Keratinocyte (primary cell): ENCODE measurements at regions not wholly inside any gene's neighbourhood (a gene's known extent, or its start where the extent isn't known, plus 50 kb on each side); places are given as distances from the start of the nearest gene placed in this dataset.

Experiments
- CTCF ChIP-seq, 3 experiments: IDR thresholded peaks in 1 of 3; conservative IDR thresholded peaks in 1 of 3; optimal IDR thresholded peaks in 1 of 3; 2 replicates in 2 of 3; 3 replicates in 1 of 3; pipeline versions ENCODE3 to v1.5.1; 2011; ENCODE audit warnings: low read length in 3 of 3, mild to moderate bottlenecking in 3 of 3, moderate library complexity in 2 of 3, control low read depth in 1 of 3, inconsistent platforms in 1 of 3; ENCODE audit not compliant: insufficient read depth in 2 of 3; ENCODE audit errors: extremely low read depth in 1 of 3
- EZH2 ChIP-seq: IDR thresholded peaks from one replicate; pipeline ENCODE4 v1.6.1; 2012; ENCODE audit warnings: inconsistent platforms, mild to moderate bottlenecking, low read length, moderate library complexity

- TF ChIP-seq CTCF (optimal IDR thresholded peaks at IDR 0.05 in 1 of 3, IDR thresholded peaks at IDR 0.05 in 1 of 3, conservative IDR thresholded peaks at IDR 0.05 in 1 of 3; ENCODE audit: extremely low read depth in 1 of 3, insufficient read depth in 2 of 3, low read length in 3 of 3) (no peak), EZH2 (no peak)
These were observed 108.3 kb upstream of the HDAC9 start for GRCh38 chr7:18387191-18387735.
